MM.1S (cell line): ENCODE measurements at regions not wholly inside any gene's neighbourhood (a gene's known extent, or its start where the extent isn't known, plus 50 kb on each side); places are given as distances from the start of the nearest gene placed in this dataset.
"Not testable (repeated sequence)": the region's sequence is repeated elsewhere in the genome, so short reads cannot be mapped to it uniquely, and the experiment has no call there.

Experiments used
- DNase-seq: peaks from one replicate; pipeline ENCODE4 v3.0.0-alpha.2; 2015
- H2AFZ ChIP-seq: fragments of 300-600 bp; sonication (generic); 2 replicates; pipeline ENCODE4 v1.6.0; 2016; ENCODE audit warnings: antibody characterized with exemption, low read length
- H3F3A ChIP-seq: fragments of 300-600 bp; sonication (generic); 2 replicates; pipeline ENCODE4 v1.6.1; 2016; ENCODE audit warnings: mild to moderate bottlenecking, antibody characterized with exemption, low read length, moderate library complexity, mixed read lengths; ENCODE audit not compliant: insufficient read depth
- H3K27ac ChIP-seq: fragments of 300-600 bp; sonication (generic); 2 replicates; pipeline ENCODE4 v1.5.1; 2016; ENCODE audit warnings: mild to moderate bottlenecking, low read length
- H3K27me3 ChIP-seq: fragments of 300-600 bp; sonication (generic); replicated peaks from 2 replicates; pipeline ENCODE4 v1.6.0; 2016; ENCODE audit warnings: low read length; ENCODE audit not compliant: insufficient read depth
- H3K36me3 ChIP-seq: fragments of 300-600 bp; sonication (generic); replicated peaks from 2 replicates; pipeline ENCODE4 v1.6.1; 2016; ENCODE audit warnings: mild to moderate bottlenecking, low read length, mixed read lengths; ENCODE audit not compliant: insufficient read depth
- H3K4me1 ChIP-seq: fragments of 300-600 bp; sonication (generic); 2 replicates; pipeline ENCODE4 v1.6.1; 2016; ENCODE audit warnings: low read length, mixed read lengths
- H3K4me2 ChIP-seq: fragments of 300-600 bp; sonication (generic); 2 replicates; pipeline ENCODE4 v1.6.0; 2016; ENCODE audit warnings: low read depth, low read length
- H3K4me3 ChIP-seq: fragments of 300-600 bp; sonication (generic); 2 replicates; pipeline ENCODE4 v1.5.1; 2016; ENCODE audit warnings: low read length, mixed read lengths
- H3K79me2 ChIP-seq: fragments of 300-600 bp; sonication (generic); 2 replicates; pipeline ENCODE4 v1.6.1; 2016; ENCODE audit warnings: mixed run types, low read length, mixed read lengths
- H3K9ac ChIP-seq: fragments of 300-600 bp; sonication (generic); 2 replicates; pipeline ENCODE4 v1.6.1; 2016; ENCODE audit warnings: low read length, mixed read lengths
- H3K9me2 ChIP-seq: fragments of 300-600 bp; sonication (generic); replicated peaks from 2 replicates; pipeline ENCODE4 v1.6.1; 2016; ENCODE audit warnings: mild to moderate bottlenecking, low read length, mixed read lengths; ENCODE audit not compliant: insufficient read depth
- H3K9me3 ChIP-seq: fragments of 300-600 bp; sonication (generic); replicated peaks from 2 replicates; pipeline ENCODE4 v1.6.1; 2016; ENCODE audit warnings: mild to moderate bottlenecking, low read length, mixed read lengths; ENCODE audit not compliant: insufficient read depth
- H4K20me1 ChIP-seq: fragments of 300-600 bp; sonication (generic); 2 replicates; pipeline ENCODE4 v1.6.1; 2016; ENCODE audit warnings: mild to moderate bottlenecking, low read length, moderate library complexity, mixed read lengths; ENCODE audit not compliant: insufficient read depth
- EZH2 ChIP-seq: fragments of 300-600 bp; sonication (generic); optimal IDR thresholded peaks from 2 replicates; pipeline ENCODE3; 2017; ENCODE audit warnings: low read depth, mild to moderate bottlenecking, antibody characterized with exemption, low read length, mixed read lengths
- EZH2phosphoT487 ChIP-seq: fragments of 300-600 bp; sonication (generic); IDR thresholded peaks from 2 replicates; pipeline ENCODE4 v1.6.1; 2018; ENCODE audit warnings: antibody characterized with exemption, low read length
- TF ChIP-seq, protein P1 (sequence below): fragments of 300-600 bp; sonication (generic); IDR thresholded peaks from 2 replicates; pipeline ENCODE4 v1.5.1; 2016; ENCODE audit warnings: antibody characterized with exemption, low read length, mixed read lengths

DNA sequence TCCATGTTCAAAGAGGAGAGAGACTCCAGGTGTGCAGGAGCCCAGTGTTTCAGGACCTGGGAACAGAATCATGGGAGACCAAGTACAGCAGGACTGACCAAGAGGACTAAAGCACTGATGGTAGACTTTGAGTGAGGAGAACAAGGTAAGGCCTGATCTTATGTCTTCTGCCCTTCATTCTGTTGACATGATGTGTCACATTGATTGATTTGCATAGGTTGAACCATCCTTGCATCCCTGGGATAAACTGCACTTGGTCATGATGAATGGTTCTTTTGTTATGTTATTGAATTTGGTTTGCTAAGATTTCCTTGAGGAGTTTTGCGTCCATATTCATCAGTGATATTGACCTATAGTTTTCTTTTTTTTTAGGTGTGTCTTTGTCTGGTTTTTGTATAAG lies 497.0 kb downstream of the TMEM121 start:
- Histone ChIP-seq H2AFZ (no peak overlapping the region), H3K27ac (no peak overlapping the region), H3K36me3 (no peaks in the 10 kb centered on the region), H3K79me2 (no peaks in the 10 kb centered on the region), H4K20me1 (no peaks in the 10 kb centered on the region), H3K4me3 (no peak overlapping the region), H3K9ac (no peak overlapping the region), H3K9me3 (no peaks in the 10 kb centered on the region), H3K9me2 (no peaks in the 10 kb centered on the region), H3K4me1 (no peaks in the 10 kb centered on the region), H3K27me3 (no peaks in the 10 kb centered on the region), H3F3A (no peaks in the 10 kb centered on the region), H3K4me2 (no peak overlapping the region)
- TF ChIP-seq EZH2phosphoT487 (no peak), EZH2 (no peak)
- TF ChIP-seq, protein P1, sequence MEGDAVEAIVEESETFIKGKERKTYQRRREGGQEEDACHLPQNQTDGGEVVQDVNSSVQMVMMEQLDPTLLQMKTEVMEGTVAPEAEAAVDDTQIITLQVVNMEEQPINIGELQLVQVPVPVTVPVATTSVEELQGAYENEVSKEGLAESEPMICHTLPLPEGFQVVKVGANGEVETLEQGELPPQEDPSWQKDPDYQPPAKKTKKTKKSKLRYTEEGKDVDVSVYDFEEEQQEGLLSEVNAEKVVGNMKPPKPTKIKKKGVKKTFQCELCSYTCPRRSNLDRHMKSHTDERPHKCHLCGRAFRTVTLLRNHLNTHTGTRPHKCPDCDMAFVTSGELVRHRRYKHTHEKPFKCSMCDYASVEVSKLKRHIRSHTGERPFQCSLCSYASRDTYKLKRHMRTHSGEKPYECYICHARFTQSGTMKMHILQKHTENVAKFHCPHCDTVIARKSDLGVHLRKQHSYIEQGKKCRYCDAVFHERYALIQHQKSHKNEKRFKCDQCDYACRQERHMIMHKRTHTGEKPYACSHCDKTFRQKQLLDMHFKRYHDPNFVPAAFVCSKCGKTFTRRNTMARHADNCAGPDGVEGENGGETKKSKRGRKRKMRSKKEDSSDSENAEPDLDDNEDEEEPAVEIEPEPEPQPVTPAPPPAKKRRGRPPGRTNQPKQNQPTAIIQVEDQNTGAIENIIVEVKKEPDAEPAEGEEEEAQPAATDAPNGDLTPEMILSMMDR = no peak
- no peak for DNase-seq

DNA sequence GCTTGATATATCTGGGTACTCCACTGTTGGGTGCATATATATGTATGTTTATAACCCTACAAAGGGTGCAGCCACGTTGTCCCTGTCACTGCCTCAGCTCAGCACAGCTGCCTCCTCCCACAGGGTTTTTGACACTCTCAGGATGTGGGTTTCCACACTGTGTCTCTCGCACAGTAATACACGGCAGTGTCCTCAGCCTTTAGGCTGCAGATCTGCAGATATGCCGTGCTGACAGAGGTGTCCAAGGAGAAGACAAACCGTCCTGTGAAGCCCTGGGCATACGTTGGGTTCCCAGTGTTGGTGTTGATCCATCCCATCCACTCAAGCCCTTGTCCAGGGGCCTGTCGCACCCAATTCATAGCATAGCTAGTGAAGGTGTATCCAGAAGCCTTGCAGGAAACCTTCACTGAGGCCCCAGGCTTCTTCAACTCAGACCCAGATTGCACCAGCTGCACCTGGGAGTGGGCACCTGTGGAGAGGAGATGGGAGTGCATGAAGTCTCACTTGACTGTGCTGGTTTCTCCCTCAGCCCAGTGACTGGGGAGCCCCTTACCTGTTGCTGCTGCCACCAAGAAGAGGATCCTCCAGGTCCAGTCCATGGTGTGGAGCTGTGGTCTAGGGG lies 498.7 kb downstream of the TMEM121 start:
- Histone ChIP-seq H3K4me1 (no peaks in the 10 kb centered on the region), H3K27ac (no peak overlapping the region), H3K9me2 (no peaks in the 10 kb centered on the region), H4K20me1 (no peaks in the 10 kb centered on the region), H3K27me3 (no peaks in the 10 kb centered on the region), H3F3A (no peaks in the 10 kb centered on the region), H3K9me3 (no peaks in the 10 kb centered on the region), H3K4me3 (no peak overlapping the region), H3K4me2 (no peak overlapping the region), H2AFZ (no peak overlapping the region), H3K36me3 (no peaks in the 10 kb centered on the region), H3K79me2 (no peaks in the 10 kb centered on the region), H3K9ac (no peak overlapping the region)
- DNase-seq = no peak
- TF ChIP-seq EZH2phosphoT487 = no peak

DNA sequence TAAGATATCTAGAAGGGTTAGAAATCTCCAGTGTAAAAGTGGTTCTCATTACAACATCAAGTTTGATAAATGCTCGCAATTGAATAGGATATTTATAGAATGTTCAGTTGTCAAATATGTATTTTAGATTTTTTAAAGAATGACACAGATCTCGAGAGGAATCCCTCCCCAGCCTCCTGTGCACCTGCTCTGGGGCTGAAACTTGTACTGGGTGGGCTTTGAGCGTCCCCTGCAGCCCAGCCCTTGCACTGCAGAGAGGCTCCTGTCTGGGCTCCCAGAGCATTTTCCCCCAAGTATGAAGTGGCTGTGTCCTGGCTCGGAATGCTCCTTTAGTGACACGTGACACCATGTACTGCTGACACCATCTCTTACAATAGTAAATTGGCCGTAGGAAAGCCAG lies 499.6 kb downstream of the TMEM121 start:
- H3K9me2 ChIP-seq = no peaks in the 10 kb centered on the region
- no peak overlapping the region for H2AFZ ChIP-seq
- H3F3A ChIP-seq = no peaks in the 10 kb centered on the region
- H3K4me3 ChIP-seq = no peak overlapping the region
- H3K9ac ChIP-seq = no peak overlapping the region
- H4K20me1 ChIP-seq = no peaks in the 10 kb centered on the region
- no peak overlapping the region for H3K4me2 ChIP-seq
- H3K79me2 ChIP-seq = no peaks in the 10 kb centered on the region
- TF ChIP-seq EZH2 = no peak
- TF ChIP-seq EZH2phosphoT487 = no peak
- TF ChIP-seq, protein P1 = no peak
- no peak for DNase-seq
- no peaks in the 10 kb centered on the region for H3K9me3 ChIP-seq
- no peaks in the 10 kb centered on the region for H3K27me3 ChIP-seq
- H3K36me3 ChIP-seq = no peaks in the 10 kb centered on the region
- H3K4me1 ChIP-seq = no peaks in the 10 kb centered on the region
- no peak overlapping the region for H3K27ac ChIP-seq

DNA sequence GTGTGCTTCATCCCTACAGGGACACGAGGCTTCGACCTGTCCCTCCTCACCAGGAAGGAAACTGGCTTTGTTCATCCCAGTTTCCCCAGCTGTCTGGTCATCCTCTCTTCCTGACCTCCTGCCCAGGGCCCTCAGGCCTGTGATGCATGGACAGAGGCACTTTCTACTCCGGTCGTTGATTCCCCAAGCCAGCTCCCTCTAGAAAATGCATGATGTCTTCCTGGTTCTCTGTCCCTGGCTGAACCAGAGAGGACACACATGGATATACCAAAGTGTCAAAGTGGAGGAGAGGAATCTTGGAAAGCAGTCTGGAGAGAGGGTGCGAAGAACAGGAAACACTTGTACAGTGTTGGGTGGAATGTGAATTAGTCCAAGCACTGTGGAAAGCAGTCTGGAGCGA lies 501.4 kb downstream of the TMEM121 start:
- not testable (repeated sequence) for H3K4me3 ChIP-seq, H3K9me3 ChIP-seq, H3K27ac ChIP-seq, H3K27me3 ChIP-seq, H3K4me2 ChIP-seq, H3K4me1 ChIP-seq, H4K20me1 ChIP-seq, DNase-seq, H2AFZ ChIP-seq, H3K9ac ChIP-seq, H3K36me3 ChIP-seq, H3K79me2 ChIP-seq, H3F3A ChIP-seq, H3K9me2 ChIP-seq
